OCI-LY7 (cell line): ENCODE measurements at regions not wholly inside any gene's neighbourhood (a gene's known extent, or its start where the extent isn't known, plus 50 kb on each side); places are given as distances from the start of the nearest gene placed in this dataset.

Experiments used
- BruUV-seq: library from RNA; stranded (reverse); fragments of 400-500 nt; replicated peaks from 2 replicates; lab custom pipeline; 2021; lab: Mats Ljungman, UMichigan
- CTCF ChIA-PET: fragments of 300-600 bp; sonication (Branson Sonifier 250); formaldehyde crosslinking; loops from one replicate; lab custom pipeline; 2022; ENCODE audit warnings: antibody characterized with exemption; ENCODE audit not compliant: unreplicated experiment; lab: Charles Lee
- POLR2A ChIA-PET: fragments of 300-600 bp; sonication (Branson Sonifier 250); formaldehyde crosslinking; loops from one replicate; lab custom pipeline; 2022; ENCODE audit warnings: antibody characterized with exemption; lab: Charles Lee
- DNase-seq: peaks from one replicate; pipeline ENCODE4 v3.0.0-alpha.2; 2015; ENCODE audit warnings: low spot score
- H2AFZ ChIP-seq: fragments of 200-600 bp; sonication (generic), shearing (Covaris generic); 2 replicates; pipeline ENCODE4 v1.6.1; 2014; ENCODE audit warnings: mild to moderate bottlenecking, antibody characterized with exemption, low read length, moderate library complexity
- H3K27ac ChIP-seq: fragments of 200-600 bp; sonication (generic); 2 replicates; pipeline ENCODE4 v1.5.1; 2014; ENCODE audit warnings: mixed run types, low read depth, mild to moderate bottlenecking, moderate library complexity, low read length, inconsistent platforms; ENCODE audit not compliant: poor library complexity, severe bottlenecking
- H3K36me3 ChIP-seq: fragments of 200-600 bp; sonication (generic); 2 replicates; pipeline ENCODE4 v1.6.1; 2014; ENCODE audit warnings: mild to moderate bottlenecking, antibody characterized with exemption, low read length, moderate library complexity, mixed read lengths; ENCODE audit not compliant: insufficient read depth
- H3K4me1 ChIP-seq: fragments of 200-600 bp; sonication (generic); 2 replicates; pipeline ENCODE4 v1.5.1; 2014; ENCODE audit warnings: mild to moderate bottlenecking, low read length; ENCODE audit not compliant: insufficient read depth, poor library complexity, severe bottlenecking
- H3K4me2 ChIP-seq: fragments of 200-600 bp; sonication (generic); 2 replicates; pipeline ENCODE4 v1.6.1; 2014; ENCODE audit warnings: mild to moderate bottlenecking, low read length
- H3K4me3 ChIP-seq: fragments of 200-600 bp; sonication (generic); 2 replicates; pipeline ENCODE4 v1.5.1; 2014; ENCODE audit warnings: mild to moderate bottlenecking, low read depth, low read length; ENCODE audit not compliant: poor library complexity, severe bottlenecking
- H3K79me2 ChIP-seq: fragments of 200-600 bp; sonication (generic); 2 replicates; pipeline ENCODE4 v1.6.1; 2016; ENCODE audit warnings: low read depth, mild to moderate bottlenecking, low read length, moderate library complexity, mixed read lengths; ENCODE audit not compliant: insufficient read depth
- H3K9me2 ChIP-seq: fragments of 200-600 bp; sonication (generic); 2 replicates; pipeline ENCODE4 v1.6.1; 2016; ENCODE audit warnings: mild to moderate bottlenecking, low read length, mixed read lengths; ENCODE audit not compliant: insufficient read depth
- H3K9me3 ChIP-seq: fragments of 200-600 bp; sonication (generic); 2 replicates; pipeline ENCODE4 v1.6.1; 2014; ENCODE audit warnings: mild to moderate bottlenecking, mixed run types, low read length, mixed read lengths
- H4K20me1 ChIP-seq: fragments of 200-600 bp; sonication (generic); 2 replicates; pipeline ENCODE4 v1.6.1; 2014; ENCODE audit warnings: mild to moderate bottlenecking, antibody characterized with exemption, low read length, moderate library complexity, mixed read lengths; ENCODE audit not compliant: insufficient read depth
- EZH2phosphoT487 ChIP-seq: fragments of 200-600 bp; sonication (generic); IDR thresholded peaks from 2 replicates; pipeline ENCODE4 v1.6.1; 2018; ENCODE audit warnings: low read depth, borderline replicate concordance, mild to moderate bottlenecking, mixed run types, antibody characterized with exemption, low read length, moderate library complexity, mixed read lengths
- intact Hi-C: fragments of 100-400 bp; cut with micrococcal nuclease; formaldehyde crosslinking; loops from one replicate; pipeline ENCODE4 v1.10.0; 2022; ENCODE audit not compliant: unreplicated experiment
- TF ChIP-seq, protein P1 (sequence below): fragments of 200-600 bp; sonication (generic); conservative IDR thresholded peaks from 2 replicates; pipeline ENCODE4 v1.5.1; 2014; ENCODE audit warnings: mild to moderate bottlenecking, antibody characterized with exemption, low read length, moderate library complexity, mixed read lengths

DNA sequence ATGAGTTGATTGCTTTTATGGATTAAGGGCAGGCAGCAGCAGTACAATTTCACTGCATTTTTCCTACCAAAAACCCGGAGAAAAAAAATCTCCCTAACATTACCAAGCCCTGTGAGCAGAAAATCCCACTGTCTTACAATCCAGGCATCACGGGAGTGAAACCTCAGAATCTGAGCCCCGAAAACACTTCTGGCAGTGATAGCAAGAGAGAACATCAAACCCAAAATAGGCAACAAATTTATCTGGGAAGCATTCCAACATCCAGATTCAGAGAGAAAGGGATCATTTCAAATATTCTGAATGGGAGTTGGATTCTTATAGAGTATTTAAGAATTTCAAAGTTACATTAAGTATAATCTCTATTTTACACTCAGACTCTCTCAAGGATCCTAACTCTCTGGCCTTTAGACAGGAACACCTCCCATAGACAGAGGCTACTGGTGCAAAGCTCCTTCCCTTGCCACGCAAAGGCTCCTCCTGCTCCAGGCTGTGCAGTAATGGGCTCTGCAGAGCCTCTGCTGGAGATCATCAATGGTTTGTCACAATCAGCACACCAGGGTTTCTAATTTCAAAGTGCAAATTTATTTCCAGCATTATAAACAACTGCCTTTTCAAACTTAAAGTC is 256.9 kb downstream of the PARM1 start:
- Histone ChIP-seq H2AFZ (no peak overlapping the region), H3K4me3 (no peak overlapping the region), H3K27ac (no peak overlapping the region), H3K9me2 (no peaks in the 10 kb centered on the region), H3K36me3 (no peaks in the 10 kb centered on the region), H4K20me1 (no peaks in the 10 kb centered on the region), H3K79me2 (no peaks in the 10 kb centered on the region), H3K4me2 (no peak overlapping the region), H3K9me3 (no peaks in the 10 kb centered on the region), H3K4me1 (no peaks in the 10 kb centered on the region)
- no TSS peak for BruUV-seq
- ChIA-PET CTCF (no interaction called here), POLR2A (no interaction called here)
- intact Hi-C loops = no loop called here
- no peak for DNase-seq
- TF ChIP-seq, protein P1, sequence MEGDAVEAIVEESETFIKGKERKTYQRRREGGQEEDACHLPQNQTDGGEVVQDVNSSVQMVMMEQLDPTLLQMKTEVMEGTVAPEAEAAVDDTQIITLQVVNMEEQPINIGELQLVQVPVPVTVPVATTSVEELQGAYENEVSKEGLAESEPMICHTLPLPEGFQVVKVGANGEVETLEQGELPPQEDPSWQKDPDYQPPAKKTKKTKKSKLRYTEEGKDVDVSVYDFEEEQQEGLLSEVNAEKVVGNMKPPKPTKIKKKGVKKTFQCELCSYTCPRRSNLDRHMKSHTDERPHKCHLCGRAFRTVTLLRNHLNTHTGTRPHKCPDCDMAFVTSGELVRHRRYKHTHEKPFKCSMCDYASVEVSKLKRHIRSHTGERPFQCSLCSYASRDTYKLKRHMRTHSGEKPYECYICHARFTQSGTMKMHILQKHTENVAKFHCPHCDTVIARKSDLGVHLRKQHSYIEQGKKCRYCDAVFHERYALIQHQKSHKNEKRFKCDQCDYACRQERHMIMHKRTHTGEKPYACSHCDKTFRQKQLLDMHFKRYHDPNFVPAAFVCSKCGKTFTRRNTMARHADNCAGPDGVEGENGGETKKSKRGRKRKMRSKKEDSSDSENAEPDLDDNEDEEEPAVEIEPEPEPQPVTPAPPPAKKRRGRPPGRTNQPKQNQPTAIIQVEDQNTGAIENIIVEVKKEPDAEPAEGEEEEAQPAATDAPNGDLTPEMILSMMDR = no peak

DNA sequence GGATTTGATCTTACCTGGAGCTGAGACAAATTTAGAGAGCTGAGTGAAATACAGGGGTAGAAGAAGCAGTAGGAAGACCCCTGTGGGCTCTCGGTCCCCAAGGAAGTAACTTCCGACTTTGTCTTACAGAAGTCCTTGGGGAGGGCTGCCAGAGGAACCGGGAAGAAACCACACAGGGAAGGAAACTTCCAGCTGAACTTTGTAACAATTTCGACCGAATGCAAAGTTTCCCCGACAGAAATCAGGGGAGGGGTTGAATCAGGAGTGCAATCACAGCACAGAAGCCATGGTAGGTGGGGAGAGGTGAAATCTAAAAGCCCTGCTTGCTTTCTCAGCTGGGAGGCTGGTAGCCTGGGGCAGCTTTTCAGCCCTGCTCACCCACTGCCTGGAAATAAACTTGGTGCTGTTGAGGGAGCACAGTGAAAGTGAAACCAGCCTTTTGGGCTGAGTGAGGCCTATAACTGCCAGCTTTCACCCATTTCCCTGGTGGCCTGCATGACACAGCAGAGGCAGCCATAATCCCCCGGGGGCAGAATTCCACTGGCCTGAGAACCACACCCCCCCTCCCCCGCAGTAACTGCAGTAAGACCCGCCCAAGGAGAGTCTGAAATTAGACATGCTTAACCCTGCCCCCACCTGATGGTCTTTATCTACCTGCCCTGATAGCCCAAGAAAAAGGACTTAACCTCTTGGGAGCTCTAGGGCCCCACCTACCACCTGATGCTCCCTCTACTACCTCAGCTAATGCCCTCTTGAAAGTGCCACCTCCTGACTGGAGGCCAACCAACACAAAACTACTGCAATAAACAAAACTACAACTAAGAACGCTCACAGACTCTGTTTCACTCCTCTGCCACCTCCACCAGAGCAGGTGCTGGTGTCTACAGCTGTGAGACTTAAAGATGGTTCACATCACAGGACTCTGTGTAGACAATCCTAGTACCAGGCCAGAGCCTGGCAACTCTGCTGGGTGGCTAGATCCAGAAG is 248.2 kb downstream of the PARM1 start:
- Histone ChIP-seq H3K4me1 (peaks cover 5% of the 10 kb centered on the region), H3K79me2 (no peaks in the 10 kb centered on the region), H2AFZ (peak overlapping the region; percentile 61), H3K4me3 (no peak overlapping the region), H3K4me2 (0 out of 2 replicates have a peak overlapping the region, but pooled peaks have one; percentile 23), H3K9me3 (no peaks in the 10 kb centered on the region), H3K27ac (no peak overlapping the region), H4K20me1 (no peaks in the 10 kb centered on the region), H3K36me3 (no peaks in the 10 kb centered on the region), H3K9me2 (no peaks in the 10 kb centered on the region)
- peak; percentile 22 for DNase-seq
- BruUV-seq = no TSS peak
- ChIA-PET CTCF (no interaction called here), POLR2A (interaction anchor here (1.2 kb wide), 1 partner anchor 707 kb away, joined by 3 read pairs; no protein-coding TSS in a partner anchor)
- intact Hi-C loops = no loop called here
- TF ChIP-seq, protein P1 = no peak
- TF ChIP-seq EZH2phosphoT487 = no peak
